Psoas muscle (tissue), 7 donors: ENCODE measurements at regions not wholly inside any gene's neighbourhood (a gene's known extent, or its start where the extent isn't known, plus 50 kb on each side); places are given as distances from the start of the nearest gene placed in this dataset.
"Not testable (repeated sequence)": the region's sequence is repeated elsewhere in the genome, so short reads cannot be mapped to it uniquely, and the experiment has no call there.

Source experiments
- ATAC-seq, 4 donors: fragments of 200-7000 bp; cut with Tn5 transposase; one replicate each; pipeline ENCODE4 v1.9.1; 2020; ENCODE audit warnings: moderate library complexity in 3 of 4, mild to moderate bottlenecking in 2 of 4
- DNase-seq, 2 donors: peaks; one replicate each; pipeline ENCODE4 v3.0.0-alpha.2; 2020
- H3K27ac ChIP-seq: fragments of 200-600 bp; one replicate; pipeline ENCODE4 v1.8.0; 2022
- H3K27me3 ChIP-seq, 3 donors: fragments of 200-600 bp in 1 of 3; one replicate each; pipeline versions ENCODE4 v1.6.1 to v1.8.0; 2013 to 2022; ENCODE audit warnings: low read length in 2 of 3, mild to moderate bottlenecking in 2 of 3, moderate library complexity in 1 of 3; ENCODE audit not compliant: insufficient read depth in 3 of 3
- H3K36me3 ChIP-seq, 2 donors: fragments of 200-600 bp in 1 of 2; one replicate each; pipeline versions ENCODE4 v1.6.1 to v1.8.0; 2013 to 2022; ENCODE audit warnings: low read depth in 1 of 2, mild to moderate bottlenecking in 1 of 2, moderate library complexity in 1 of 2; ENCODE audit not compliant: insufficient read depth in 1 of 2
- H3K4me1 ChIP-seq: fragments of 200-600 bp; one replicate; pipeline ENCODE4 v1.8.0; 2022
- H3K4me3 ChIP-seq: fragments of 200-600 bp; one replicate; pipeline ENCODE4 v1.8.0; 2022; ENCODE audit warnings: mild to moderate bottlenecking
- H3K9me3 ChIP-seq: fragments of 200-600 bp; one replicate; pipeline ENCODE4 v1.8.0; 2022
- CTCF ChIP-seq: fragments of 200-600 bp; IDR thresholded peaks from one replicate; pipeline ENCODE4 v1.8.0; 2022; ENCODE audit warnings: antibody characterized with exemption
- WGBS, 3 donors: extraction: QIAGEN DNeasy Blood & Tissue Kit; methylation state at CpG; one replicate each; pipeline versions ENCODE4 v1.1.6 to v1.1.7; 2013; 5-methylcytosine and 5-hydroxymethylcytosine counted together
- intact Hi-C, 2 donors: fragments of 100-400 bp; cut with DNase I; formaldehyde crosslinking; loops; one replicate each; pipeline versions ENCODE4 v1.11.0 to v1.14.2; 2022
- donor health status: healthy with polysubstance abuse.
- donor health status: DM: no; HTN: no; CAD: no; lungs with moderate emphysema.
- donor health status: Bipolar disorder and iron deficiency.
- donor health status: healthy.
- donor health status: DM: yes; HTN: yes; CAD: no.
- donor health status: DM: no; HTN: no; CAD: no.
- donor health status: DM: yes; HTN: yes; CAD: no.

- Histone ChIP-seq H3K36me3 (no peaks in the 10 kb centered on the region), H3K27me3 (no peaks in the 10 kb centered on the region), H3K27ac (no peak overlapping the region), H3K9me3 (no peaks in the 10 kb centered on the region), H3K4me3 (no peak overlapping the region), H3K4me1 (no peaks in the 10 kb centered on the region)
- intact Hi-C loops, result loop anchor here in 1 of 2 donors (10.0 kb wide), 1 partner anchor 143 kb away; no protein-coding TSS in a partner anchor
- no peak for TF ChIP-seq CTCF
- DNase-seq (no peak), ATAC-seq (no peak)
Observed at GRCh38 chr1:207261971-207262370, 59.5 kb upstream of the CD55 start.

GRCh38 chr1:207262891-207263290, 58.6 kb upstream of the CD55 start:
- not testable (repeated sequence) for H3K36me3 ChIP-seq, H3K27me3 ChIP-seq, H3K4me3 ChIP-seq, DNase-seq, H3K4me1 ChIP-seq, H3K27ac ChIP-seq, ATAC-seq, H3K9me3 ChIP-seq
- WGBS, 3 donors, result 97 to 98% (median 97%) methylated on average over 3 of the region's 3 CpGs
- intact Hi-C loops, result loop anchor here in 1 of 2 donors (10.0 kb wide), 1 partner anchor 142 kb away; no protein-coding TSS in a partner anchor

GRCh38 chr1:207264663-207265252, 56.7 kb upstream of the CD55 start:
- Histone ChIP-seq H3K9me3 (no peaks in the 10 kb centered on the region), H3K4me3 (no peak overlapping the region), H3K27me3 (no peaks in the 10 kb centered on the region), H3K27ac (no peak overlapping the region), H3K4me1 (no peaks in the 10 kb centered on the region), H3K36me3 (no peaks in the 10 kb centered on the region)
- ATAC-seq (no peak), DNase-seq (no peak)
- intact Hi-C loops, result loop anchor here in 1 of 2 donors (10.0 kb wide), 1 partner anchor 140 kb away; no protein-coding TSS in a partner anchor
- WGBS, 3 donors, result 54 to 74% (median 69%) methylated on average over 3 of the region's 3 CpGs
- no peak for TF ChIP-seq CTCF

GRCh38 chr1:207268337-207268736, 53.1 kb upstream of the CD55 start:
- Histone ChIP-seq H3K27ac (no peak overlapping the region), H3K4me1 (no peaks in the 10 kb centered on the region), H3K4me3 (no peak overlapping the region), H3K36me3 (no peaks in the 10 kb centered on the region), H3K27me3 (no peaks in the 10 kb centered on the region), H3K9me3 (peaks cover under 1% of the 10 kb centered on the region)
- DNase-seq (no peak), ATAC-seq (no peak)
- intact Hi-C loops, result loop anchor here in 1 of 2 donors (10.0 kb wide), 1 partner anchor 136 kb away; no protein-coding TSS in a partner anchor
- WGBS, 3 donors, result 68 to 88% (median 73%) methylated on average over 1 of the region's 1 CpG
- no peak for TF ChIP-seq CTCF

- no peak overlapping the region for H3K27ac ChIP-seq
- no peak overlapping the region for H3K4me3 ChIP-seq
- no peak for ATAC-seq
- intact Hi-C loops, result loop anchor here in 1 of 2 donors (10.0 kb wide), 1 partner anchor 136 kb away; no protein-coding TSS in a partner anchor
- TF ChIP-seq CTCF, result no peak
- H3K27me3 ChIP-seq, result no peaks in the 10 kb centered on the region
- H3K9me3 ChIP-seq, result peaks cover 6% of the 10 kb centered on the region
- no peaks in the 10 kb centered on the region for H3K4me1 ChIP-seq
- DNase-seq, result no peak
- WGBS, 3 donors, result 86 to 91% (median 89%) methylated on average over 5 of the region's 5 CpGs
- no peaks in the 10 kb centered on the region for H3K36me3 ChIP-seq
Observed at GRCh38 chr1:207268753-207269511, 52.5 kb upstream of the CD55 start.
